ENCODE measurements at regions not wholly inside any gene's neighbourhood (a gene's known extent, or its start where the extent isn't known, plus 50 kb on each side); places are given as distances from the start of the nearest gene placed in this dataset.

GRCh38 chr13:29975283-29975682 lies 124.9 kb upstream of the UBL3 start:
- H3K4me3 Mint-ChIP-seq: no peak overlapping the region
- H3K27me3 Mint-ChIP-seq: no peaks in the 10 kb centered on the region
- no peak for DNase-seq
- H3K36me3 Mint-ChIP-seq: no peaks in the 10 kb centered on the region
- ATAC-seq (ENCODE audit: low read depth in 2 of 2): no peak
- peaks cover 0 to 1% (median 0%) of the 10 kb centered on the region in 7 donors for H3K9me3 Mint-ChIP-seq
- H3K27ac Mint-ChIP-seq: no peak overlapping the region
- H3K4me1 Mint-ChIP-seq: no peaks in the 10 kb centered on the region

GRCh38 chr13:29969286-29969685 lies 118.9 kb upstream of the UBL3 start:
- H3K36me3 Mint-ChIP-seq: peaks cover 8% of the 10 kb centered on the region in 2 donors
- H3K4me1 Mint-ChIP-seq: no peaks in the 10 kb centered on the region
- ATAC-seq (ENCODE audit: low read depth in 2 of 2) (no peak), DNase-seq (no peak)
- H3K4me3 Mint-ChIP-seq: no peak overlapping the region
- peaks cover 0 to 9% (median 4%) of the 10 kb centered on the region in 3 donors for H3K27me3 Mint-ChIP-seq
- H3K9me3 Mint-ChIP-seq: peaks cover 3 to 22% (median 13%) of the 10 kb centered on the region in 7 donors
- no peak overlapping the region for H3K27ac Mint-ChIP-seq

- Mint-ChIP-seq H3K27me3 (peaks cover 0 to 9% (median 2%) of the 10 kb centered on the region in 3 donors), H3K36me3 (peaks cover 8% of the 10 kb centered on the region in 2 donors), H3K27ac (no peak overlapping the region), H3K4me3 (no peak overlapping the region), H3K9me3 (peaks cover 0 to 22% (median 13%) of the 10 kb centered on the region in 7 donors), H3K4me1 (no peaks in the 10 kb centered on the region)
- ATAC-seq (ENCODE audit: low read depth in 2 of 2): no peak
- DNase-seq: no peak
Measured at GRCh38 chr13:29964181-29964845, 113.9 kb upstream of the UBL3 start.

GRCh38 chr13:29963089-29963488 lies 112.7 kb upstream of the UBL3 start:
- Mint-ChIP-seq H3K4me3 (no peak overlapping the region), H3K27ac (no peak overlapping the region), H3K4me1 (no peaks in the 10 kb centered on the region), H3K9me3 (peaks cover 0 to 10% (median 7%) of the 10 kb centered on the region in 7 donors), H3K27me3 (peaks cover 0 to 6% (median 0%) of the 10 kb centered on the region in 3 donors), H3K36me3 (peaks cover 5 to 6% of the 10 kb centered on the region in 2 donors)
- DNase-seq (no peak), ATAC-seq (ENCODE audit: low read depth in 2 of 2) (no peak)

- no peak overlapping the region for H3K27ac Mint-ChIP-seq
- H3K4me1 Mint-ChIP-seq: peaks cover 0 to 4% (median 0%) of the 10 kb centered on the region in 3 donors
- peaks cover 0 to 5% (median 0%) of the 10 kb centered on the region in 3 donors for H3K27me3 Mint-ChIP-seq
- no peak overlapping the region for H3K4me3 Mint-ChIP-seq
- H3K9me3 Mint-ChIP-seq: peaks cover 0 to 6% (median 0%) of the 10 kb centered on the region in 7 donors
- H3K36me3 Mint-ChIP-seq: no peaks in the 10 kb centered on the region
- ATAC-seq (ENCODE audit: low read depth in 2 of 2) (no peak), DNase-seq (no peak)
Measured at GRCh38 chr13:29961036-29961670, 110.7 kb upstream of the UBL3 start.

- ATAC-seq (ENCODE audit: low read depth in 2 of 2) (no peak), DNase-seq (no peak)
- Mint-ChIP-seq H3K4me1 (peaks cover 2 to 5% (median 3%) of the 10 kb centered on the region in 3 donors), H3K4me3 (no peak overlapping the region), H3K27me3 (peaks cover 0 to 5% (median 0%) of the 10 kb centered on the region in 3 donors), H3K27ac (no peak overlapping the region), H3K9me3 (peaks cover 0 to 5% (median 0%) of the 10 kb centered on the region in 7 donors), H3K36me3 (no peaks in the 10 kb centered on the region)
Measured at GRCh38 chr13:29959603-29960002, 109.2 kb upstream of the UBL3 start.

- Mint-ChIP-seq H3K4me1 (peaks cover 7 to 10% (median 8%) of the 10 kb centered on the region in 3 donors), H3K27ac (no peak overlapping the region), H3K27me3 (peaks cover 0 to 9% (median 0%) of the 10 kb centered on the region in 3 donors), H3K36me3 (no peaks in the 10 kb centered on the region), H3K9me3 (peaks cover 0 to 1% (median 0%) of the 10 kb centered on the region in 7 donors), H3K4me3 (no peak overlapping the region)
- DNase-seq: no peak
- no peak for ATAC-seq (ENCODE audit: low read depth in 2 of 2)
Measured at GRCh38 chr13:29959086-29959485, 108.7 kb upstream of the UBL3 start.

- Mint-ChIP-seq H3K9me3 (peaks cover 0 to under 1% (median 0%) of the 10 kb centered on the region in 7 donors), H3K27me3 (peaks cover 0 to 12% (median 0%) of the 10 kb centered on the region in 3 donors), H3K27ac (no peak overlapping the region), H3K4me3 (no peak overlapping the region), H3K4me1 (peaks cover 12 to 15% (median 13%) of the 10 kb centered on the region in 3 donors), H3K36me3 (no peaks in the 10 kb centered on the region)
- ATAC-seq (ENCODE audit: low read depth in 2 of 2): no peak
- DNase-seq: no peak
Measured at GRCh38 chr13:29958476-29958875, 108.1 kb upstream of the UBL3 start.

GRCh38 chr13:29957320-29957719 lies 106.9 kb upstream of the UBL3 start:
- Mint-ChIP-seq H3K4me1 (peaks cover 12 to 16% (median 16%) of the 10 kb centered on the region in 3 donors), H3K9me3 (no peaks in the 10 kb centered on the region), H3K36me3 (no peaks in the 10 kb centered on the region), H3K4me3 (no peak overlapping the region), H3K27ac (peak overlapping the region in 1 of 6 donors; percentile 23), H3K27me3 (peaks cover 0 to 12% (median 0%) of the 10 kb centered on the region in 3 donors)
- DNase-seq: no peak
- ATAC-seq (ENCODE audit: low read depth in 2 of 2): no peak

- H3K36me3 Mint-ChIP-seq: no peaks in the 10 kb centered on the region
- H3K27ac Mint-ChIP-seq: peak overlapping the region in 1 of 6 donors; percentile 79
- H3K9me3 Mint-ChIP-seq: no peaks in the 10 kb centered on the region
- no peak for ATAC-seq (ENCODE audit: low read depth in 2 of 2)
- H3K4me3 Mint-ChIP-seq: no peak overlapping the region
- DNase-seq: no peak
- peaks cover 0 to 12% (median 0%) of the 10 kb centered on the region in 3 donors for H3K27me3 Mint-ChIP-seq
- H3K4me1 Mint-ChIP-seq: peaks cover 12 to 16% (median 16%) of the 10 kb centered on the region in 3 donors
Measured at GRCh38 chr13:29956853-29957252, 106.4 kb upstream of the UBL3 start.

GRCh38 chr13:29955137-29955650 lies 104.8 kb upstream of the UBL3 start:
- no peaks in the 10 kb centered on the region for H3K9me3 Mint-ChIP-seq
- no peak for DNase-seq
- no peaks in the 10 kb centered on the region for H3K36me3 Mint-ChIP-seq
- ATAC-seq (ENCODE audit: low read depth in 2 of 2): no peak
- no peak overlapping the region for H3K27ac Mint-ChIP-seq
- H3K27me3 Mint-ChIP-seq: peaks cover 0 to 12% (median 0%) of the 10 kb centered on the region in 3 donors
- peak overlapping the region in 1 of 8 donors; percentile 84 for H3K4me3 Mint-ChIP-seq
- peaks cover 12 to 16% (median 16%) of the 10 kb centered on the region in 3 donors for H3K4me1 Mint-ChIP-seq

GRCh38 chr13:29954082-29955028 lies 103.9 kb upstream of the UBL3 start:
- Mint-ChIP-seq H3K9me3 (no peaks in the 10 kb centered on the region), H3K36me3 (no peaks in the 10 kb centered on the region), H3K27ac (peak overlapping the region in 3 of 6 donors; percentile 0 to 50 (median 8)), H3K27me3 (peaks cover 0 to 12% (median 8%) of the 10 kb centered on the region in 3 donors), H3K4me1 (peaks cover 12 to 16% (median 16%) of the 10 kb centered on the region in 3 donors), H3K4me3 (peak overlapping the region; percentile 19 to 84 (median 54))
- ATAC-seq (ENCODE audit: low read depth in 2 of 2) (peak in 1 of 2 donors; percentile 27), DNase-seq (no peak)

GRCh38 chr13:29953542-29953941 lies 103.1 kb upstream of the UBL3 start:
- H3K27ac Mint-ChIP-seq: no peak overlapping the region
- H3K27me3 Mint-ChIP-seq: peaks cover 0 to 12% (median 11%) of the 10 kb centered on the region in 3 donors
- no peaks in the 10 kb centered on the region for H3K36me3 Mint-ChIP-seq
- H3K4me1 Mint-ChIP-seq: peaks cover 12 to 16% (median 16%) of the 10 kb centered on the region in 3 donors
- ATAC-seq (ENCODE audit: low read depth in 2 of 2) (no peak), DNase-seq (no peak)
- H3K9me3 Mint-ChIP-seq: no peaks in the 10 kb centered on the region
- peak overlapping the region in 5 of 8 donors; percentile 19 to 84 (median 56) for H3K4me3 Mint-ChIP-seq

Data from naive B cell (primary cell).